Skeletal muscle cell (primary cell): ENCODE measurements at regions not wholly inside any gene's neighbourhood (a gene's known extent, or its start where the extent isn't known, plus 50 kb on each side); places are given as distances from the start of the nearest gene placed in this dataset.
A peak's percentile ranks its signal among the peaks of the same experiment; 100 is the strongest.
"Not testable (repeated sequence)": the region's sequence is repeated elsewhere in the genome, so short reads cannot be mapped to it uniquely, and the experiment has no call there.

Source experiments
- DNase-seq: peaks from one replicate; pipeline ENCODE4 v3.0.0-alpha.2; 2010; ENCODE audit warnings: low read depth
- H3K4me3 ChIP-seq: 2 replicates; pipeline ENCODE4 v1.5.1; 2011; ENCODE audit warnings: low read depth, mild to moderate bottlenecking, control low read depth, low read length, moderate library complexity

GRCh38 chr4:20017070-20017776 is 234.5 kb upstream of the SLIT2 start:
- DNase-seq = no peak
- no peak overlapping the region for H3K4me3 ChIP-seq

GRCh38 chr4:20015636-20016224 is 236.0 kb upstream of the SLIT2 start:
- no peak overlapping the region for H3K4me3 ChIP-seq
- no peak for DNase-seq

GRCh38 chr4:20003836-20004558 is 247.7 kb upstream of the SLIT2 start:
- not testable (repeated sequence) for H3K4me3 ChIP-seq, DNase-seq

GRCh38 chr4:19999775-20000414 is 251.8 kb upstream of the SLIT2 start:
- DNase-seq = no peak
- H3K4me3 ChIP-seq = no peak overlapping the region

GRCh38 chr4:19999276-19999675 is 252.4 kb upstream of the SLIT2 start:
- no peak overlapping the region for H3K4me3 ChIP-seq
- no peak for DNase-seq

- no peak overlapping the region for H3K4me3 ChIP-seq
- DNase-seq = no peak
These were observed 258.5 kb upstream of the SLIT2 start for GRCh38 chr4:19993242-19993641.

GRCh38 chr4:19992471-19993093 is 259.1 kb upstream of the SLIT2 start:
- H3K4me3 ChIP-seq = no peak overlapping the region
- DNase-seq = no peak

GRCh38 chr4:19987746-19988145 is 264.0 kb upstream of the SLIT2 start:
- DNase-seq = no peak
- H3K4me3 ChIP-seq = no peak overlapping the region

GRCh38 chr4:19983072-19983471 is 268.6 kb upstream of the SLIT2 start:
- H3K4me3 ChIP-seq = no peak overlapping the region
- peak; percentile 91 for DNase-seq

- no peak for DNase-seq
- no peak overlapping the region for H3K4me3 ChIP-seq
These were observed 269.1 kb upstream of the SLIT2 start for GRCh38 chr4:19982556-19982955.

- H3K4me3 ChIP-seq = no peak overlapping the region
- DNase-seq = no peak
These were observed 279.9 kb upstream of the SLIT2 start for GRCh38 chr4:19971829-19972228.

- no peak overlapping the region for H3K4me3 ChIP-seq
- no peak for DNase-seq
These were observed 282.2 kb upstream of the SLIT2 start for GRCh38 chr4:19969492-19969891.

GRCh38 chr4:19961091-19961490 is 290.6 kb upstream of the SLIT2 start:
- DNase-seq = peak; percentile 34
- H3K4me3 ChIP-seq = no peak overlapping the region

- DNase-seq = no peak
- H3K4me3 ChIP-seq = no peak overlapping the region
These were observed 292.9 kb upstream of the SLIT2 start for GRCh38 chr4:19958848-19959247.

- DNase-seq = peak; percentile 85
These were observed 304.4 kb upstream of the SLIT2 start for GRCh38 chr4:19947349-19947748.

GRCh38 chr4:19945979-19946380 is 305.7 kb upstream of the SLIT2 start:
- no peak overlapping the region for H3K4me3 ChIP-seq
- peak; percentile 100 for DNase-seq

More at GRCh38 chr4:19947349-19947748, 304.4 kb upstream of the SLIT2 start:
- H3K4me3 ChIP-seq = no peak overlapping the region

- H3K4me3 ChIP-seq = no peak overlapping the region
- DNase-seq = no peak
These were observed 306.2 kb upstream of the SLIT2 start for GRCh38 chr4:19945501-19945900.

- no peak overlapping the region for H3K4me3 ChIP-seq
- DNase-seq = no peak
These were observed 306.9 kb upstream of the SLIT2 start for GRCh38 chr4:19944806-19945205.

- DNase-seq = no peak
- H3K4me3 ChIP-seq = no peak overlapping the region
These were observed 307.5 kb upstream of the SLIT2 start for GRCh38 chr4:19944251-19944650.

GRCh38 chr4:19941434-19941833 is 310.3 kb upstream of the SLIT2 start:
- no peak for DNase-seq
- no peak overlapping the region for H3K4me3 ChIP-seq
